Smooth muscle cell (in vitro differentiated cells): ENCODE measurements at regions not wholly inside any gene's neighbourhood (a gene's known extent, or its start where the extent isn't known, plus 50 kb on each side); places are given as distances from the start of the nearest gene placed in this dataset.

Source experiments
- DNase-seq: peaks from one replicate; lab custom pipeline; 2025; ENCODE audit not compliant: unreplicated experiment; lab: John Stamatoyannopoulos, UW
- H2AFZ ChIP-seq: fragments of 200-600 bp; sonication (generic); 2 replicates; pipeline ENCODE4 v1.6.0; 2016; ENCODE audit warnings: antibody characterized with exemption, low read depth, mild to moderate bottlenecking
- H3F3A ChIP-seq: fragments of 200-600 bp; sonication (generic); 2 replicates; pipeline ENCODE4 v1.6.0; 2017; ENCODE audit warnings: antibody characterized with exemption, low read depth
- H3K27ac ChIP-seq: fragments of 200-600 bp; sonication (generic); 2 replicates; pipeline ENCODE4 v1.5.1; 2016; ENCODE audit warnings: low read depth, mild to moderate bottlenecking
- H3K27me3 ChIP-seq: fragments of 200-600 bp; sonication (generic); 2 replicates; pipeline ENCODE4 v1.6.1; 2016; ENCODE audit warnings: low read depth, mild to moderate bottlenecking
- H3K36me3 ChIP-seq: fragments of 200-600 bp; sonication (generic); 2 replicates; pipeline ENCODE4 v1.5.1; 2016; ENCODE audit warnings: low read depth
- H3K4me1 ChIP-seq: fragments of 200-600 bp; sonication (generic); 2 replicates; pipeline ENCODE4 v1.5.1; 2016; ENCODE audit warnings: low read depth
- H3K4me2 ChIP-seq: fragments of 200-600 bp; sonication (generic); 2 replicates; pipeline ENCODE4 v1.6.0; 2016; ENCODE audit warnings: mild to moderate bottlenecking
- H3K4me3 ChIP-seq: fragments of 200-600 bp; sonication (generic); 2 replicates; pipeline ENCODE4 v1.5.1; 2016; ENCODE audit warnings: mild to moderate bottlenecking
- H3K79me2 ChIP-seq: fragments of 200-600 bp; sonication (generic); 2 replicates; pipeline ENCODE4 v1.6.0; 2016; ENCODE audit warnings: low read depth, mild to moderate bottlenecking
- H3K9ac ChIP-seq: fragments of 200-600 bp; sonication (generic); 2 replicates; pipeline ENCODE4 v1.6.0; 2016; ENCODE audit warnings: low read depth
- H3K9me3 ChIP-seq: fragments of 200-600 bp; sonication (generic); replicated peaks from 2 replicates; pipeline ENCODE4 v1.5.1; 2016; ENCODE audit warnings: low read depth
- H4K20me1 ChIP-seq: fragments of 200-600 bp; sonication (generic); 2 replicates; pipeline ENCODE4 v1.6.0; 2016; ENCODE audit warnings: low read depth
- CTCF ChIP-seq: fragments of 200-600 bp; sonication (generic); IDR thresholded peaks from 2 replicates; pipeline ENCODE4 v1.5.1; 2017; ENCODE audit warnings: borderline replicate concordance, mild to moderate bottlenecking, antibody characterized with exemption; ENCODE audit not compliant: insufficient read depth, poor library complexity, severe bottlenecking
- WGBS: methylation state at CpG from one replicate; pipeline ENCODE4 v1.1.7; 2016; ENCODE audit warnings: low lambda C conversion rate; 5-methylcytosine and 5-hydroxymethylcytosine counted together

- no peak overlapping the region for H3K27ac ChIP-seq
- no peaks in the 10 kb centered on the region for H3K9me3 ChIP-seq
- DNase-seq: no peak
- H2AFZ ChIP-seq: no peak overlapping the region
- 95% methylated on average over 7 of the region's 7 CpGs for WGBS
- H3K79me2 ChIP-seq: no peaks in the 10 kb centered on the region
- H3K4me1 ChIP-seq: peaks cover 13% of the 10 kb centered on the region
- no peak overlapping the region for H3K9ac ChIP-seq
- no peak for TF ChIP-seq CTCF
- H4K20me1 ChIP-seq: no peaks in the 10 kb centered on the region
- no peaks in the 10 kb centered on the region for H3K36me3 ChIP-seq
- no peak overlapping the region for H3K4me2 ChIP-seq
- no peaks in the 10 kb centered on the region for H3K27me3 ChIP-seq
- H3F3A ChIP-seq: no peaks in the 10 kb centered on the region
- H3K4me3 ChIP-seq: no peak overlapping the region
These were observed 328.5 kb upstream of the SOX2 start for GRCh38 chr3:181383201-181383600.

- no peak for TF ChIP-seq CTCF
These were observed 329.1 kb upstream of the SOX2 start for GRCh38 chr3:181382656-181383055.

GRCh38 chr3:181379278-181379677 is 332.4 kb upstream of the SOX2 start:
- DNase-seq: no peak
- 90% methylated on average over 5 of the region's 5 CpGs for WGBS
- no peaks in the 10 kb centered on the region for H3K27me3 ChIP-seq
- no peaks in the 10 kb centered on the region for H4K20me1 ChIP-seq
- H3K27ac ChIP-seq: no peak overlapping the region
- no peak overlapping the region for H3K4me2 ChIP-seq
- no peaks in the 10 kb centered on the region for H3K9me3 ChIP-seq
- H3K9ac ChIP-seq: no peak overlapping the region
- H3F3A ChIP-seq: no peaks in the 10 kb centered on the region
- no peaks in the 10 kb centered on the region for H3K36me3 ChIP-seq
- H2AFZ ChIP-seq: no peak overlapping the region
- H3K4me3 ChIP-seq: no peak overlapping the region
- H3K4me1 ChIP-seq: peaks cover 11% of the 10 kb centered on the region
- no peak for TF ChIP-seq CTCF
- no peaks in the 10 kb centered on the region for H3K79me2 ChIP-seq

More at GRCh38 chr3:181382656-181383055, 329.1 kb upstream of the SOX2 start:
- no peaks in the 10 kb centered on the region for H3K27me3 ChIP-seq
- no peaks in the 10 kb centered on the region for H3K36me3 ChIP-seq
- no peaks in the 10 kb centered on the region for H4K20me1 ChIP-seq
- no peak overlapping the region for H3K4me2 ChIP-seq
- no peak overlapping the region for H3K27ac ChIP-seq
- H3K9ac ChIP-seq: no peak overlapping the region
- 82% methylated on average over 3 of the region's 3 CpGs for WGBS
- no peak overlapping the region for H2AFZ ChIP-seq
- H3K9me3 ChIP-seq: no peaks in the 10 kb centered on the region
- DNase-seq: no peak
- no peak overlapping the region for H3K4me3 ChIP-seq
- H3F3A ChIP-seq: no peaks in the 10 kb centered on the region
- H3K79me2 ChIP-seq: no peaks in the 10 kb centered on the region
- H3K4me1 ChIP-seq: peaks cover 13% of the 10 kb centered on the region

GRCh38 chr3:181369637-181370036 is 342.1 kb upstream of the SOX2 start:
- no peak for TF ChIP-seq CTCF
- Histone ChIP-seq H3F3A (no peaks in the 10 kb centered on the region), H3K4me3 (no peak overlapping the region), H4K20me1 (no peaks in the 10 kb centered on the region), H3K4me1 (peaks cover 7% of the 10 kb centered on the region), H3K36me3 (no peaks in the 10 kb centered on the region), H3K79me2 (no peaks in the 10 kb centered on the region), H3K9me3 (no peaks in the 10 kb centered on the region), H3K27ac (no peak overlapping the region), H2AFZ (peak overlapping the region; percentile 63), H3K4me2 (peak overlapping the region; percentile 61), H3K27me3 (no peaks in the 10 kb centered on the region), H3K9ac (no peak overlapping the region)
- 10% methylated on average over 3 of the region's 3 CpGs for WGBS
- no peak for DNase-seq
